GM20431 (cell line): ENCODE measurements at regions not wholly inside any gene's neighbourhood (a gene's known extent, or its start where the extent isn't known, plus 50 kb on each side); places are given as distances from the start of the nearest gene placed in this dataset.

Experiments
- in situ Hi-C: fragments of 300-500 bp; cut with MseI, MboI; formaldehyde crosslinking; loops from one replicate; pipeline ENCODE4 v1.15.0; 2020; ENCODE audit warnings: low sequenced_read_pairs; ENCODE audit not compliant: unreplicated experiment

- in situ Hi-C loops = no loop called here
These were observed 225.7 kb upstream of the ARX start for GRCh38 chrX:25241461-25241860.

- in situ Hi-C loops = no loop called here
These were observed 210.4 kb upstream of the ARX start for GRCh38 chrX:25226151-25226550.

GRCh38 chrX:25219480-25219879 is 203.7 kb upstream of the ARX start:
- in situ Hi-C loops = no loop called here

- in situ Hi-C loops = no loop called here
These were observed 197.8 kb upstream of the ARX start for GRCh38 chrX:25213611-25214010.

GRCh38 chrX:25207803-25208475 is 192.2 kb upstream of the ARX start:
- in situ Hi-C loops = no loop called here

- in situ Hi-C loops = no loop called here
These were observed 191.0 kb upstream of the ARX start for GRCh38 chrX:25206778-25207177.

- in situ Hi-C loops = no loop called here
These were observed 188.4 kb upstream of the ARX start for GRCh38 chrX:25204182-25204581.

GRCh38 chrX:25202827-25203226 is 187.1 kb upstream of the ARX start:
- in situ Hi-C loops = no loop called here

GRCh38 chrX:25198891-25199290 is 183.1 kb upstream of the ARX start:
- in situ Hi-C loops = no loop called here

GRCh38 chrX:25198253-25198652 is 182.5 kb upstream of the ARX start:
- in situ Hi-C loops = no loop called here

GRCh38 chrX:25196221-25196620 is 180.5 kb upstream of the ARX start:
- in situ Hi-C loops = no loop called here

- in situ Hi-C loops = no loop called here
These were observed 175.6 kb upstream of the ARX start for GRCh38 chrX:25191403-25191802.

GRCh38 chrX:25181775-25182174 is 166.0 kb upstream of the ARX start:
- in situ Hi-C loops = no loop called here

GRCh38 chrX:25180242-25180641 is 164.5 kb upstream of the ARX start:
- in situ Hi-C loops = no loop called here

GRCh38 chrX:25178555-25178954 is 162.8 kb upstream of the ARX start:
- in situ Hi-C loops = no loop called here

- in situ Hi-C loops = no loop called here
These were observed 160.0 kb upstream of the ARX start for GRCh38 chrX:25175743-25176142.

GRCh38 chrX:25175171-25175570 is 159.4 kb upstream of the ARX start:
- in situ Hi-C loops = no loop called here

- in situ Hi-C loops = no loop called here
These were observed 150.8 kb upstream of the ARX start for GRCh38 chrX:25166546-25166945.

GRCh38 chrX:25166145-25166544 is 150.4 kb upstream of the ARX start:
- in situ Hi-C loops = no loop called here

GRCh38 chrX:25158635-25159034 is 142.9 kb upstream of the ARX start:
- in situ Hi-C loops = no loop called here

GRCh38 chrX:25156832-25157231 is 141.1 kb upstream of the ARX start:
- in situ Hi-C loops = no loop called here

GRCh38 chrX:25156323-25156722 is 140.6 kb upstream of the ARX start:
- in situ Hi-C loops = no loop called here

GRCh38 chrX:25154168-25154567 is 138.4 kb upstream of the ARX start:
- in situ Hi-C loops = no loop called here
